ENCODE measurements at regions not wholly inside any gene's neighbourhood (a gene's known extent, or its start where the extent isn't known, plus 50 kb on each side); places are given as distances from the start of the nearest gene placed in this dataset.

DNA sequence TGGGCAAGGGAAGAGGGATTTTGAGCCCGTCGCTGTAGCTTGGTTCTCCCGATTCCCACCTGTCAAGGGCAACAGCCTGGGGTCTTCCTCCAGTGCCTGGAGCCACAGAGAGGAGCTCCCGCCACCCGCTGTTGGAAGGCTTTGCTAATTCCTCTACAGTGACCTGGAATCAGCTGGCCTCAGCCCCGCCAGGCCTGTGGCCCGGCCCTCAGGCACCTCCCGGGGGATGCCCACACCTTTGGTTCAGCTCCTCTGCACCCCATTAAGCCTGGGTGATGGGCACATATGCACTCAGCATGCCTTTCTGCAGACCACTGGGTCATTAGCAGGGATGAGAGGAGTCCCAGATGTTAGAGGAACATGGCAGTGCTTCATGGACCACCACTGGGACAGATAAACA is 121.4 kb upstream of the MKI67 start:
- H3K27ac ChIP-seq, result no peak overlapping the region
- H3K4me3 ChIP-seq, result no peak overlapping the region
- H3K36me3 ChIP-seq, result no peaks in the 10 kb centered on the region
- TF ChIP-seq, protein P1, sequence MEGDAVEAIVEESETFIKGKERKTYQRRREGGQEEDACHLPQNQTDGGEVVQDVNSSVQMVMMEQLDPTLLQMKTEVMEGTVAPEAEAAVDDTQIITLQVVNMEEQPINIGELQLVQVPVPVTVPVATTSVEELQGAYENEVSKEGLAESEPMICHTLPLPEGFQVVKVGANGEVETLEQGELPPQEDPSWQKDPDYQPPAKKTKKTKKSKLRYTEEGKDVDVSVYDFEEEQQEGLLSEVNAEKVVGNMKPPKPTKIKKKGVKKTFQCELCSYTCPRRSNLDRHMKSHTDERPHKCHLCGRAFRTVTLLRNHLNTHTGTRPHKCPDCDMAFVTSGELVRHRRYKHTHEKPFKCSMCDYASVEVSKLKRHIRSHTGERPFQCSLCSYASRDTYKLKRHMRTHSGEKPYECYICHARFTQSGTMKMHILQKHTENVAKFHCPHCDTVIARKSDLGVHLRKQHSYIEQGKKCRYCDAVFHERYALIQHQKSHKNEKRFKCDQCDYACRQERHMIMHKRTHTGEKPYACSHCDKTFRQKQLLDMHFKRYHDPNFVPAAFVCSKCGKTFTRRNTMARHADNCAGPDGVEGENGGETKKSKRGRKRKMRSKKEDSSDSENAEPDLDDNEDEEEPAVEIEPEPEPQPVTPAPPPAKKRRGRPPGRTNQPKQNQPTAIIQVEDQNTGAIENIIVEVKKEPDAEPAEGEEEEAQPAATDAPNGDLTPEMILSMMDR (IDR thresholded peaks at IDR 0.05), result no peak
- no peak for TF ChIP-seq POLR2A (IDR thresholded peaks at IDR 0.05)
- 61 to 100% methylated on average over 2 to 3 of the region's 8 CpGs for WGBS, 2 donors
- intact Hi-C loops (cut with DNase I), result no loop called here
- no peaks in the 10 kb centered on the region for H3K9me3 ChIP-seq
- peaks cover 0 to 6% (median 0%) of the 10 kb centered on the region in 4 donors for H3K27me3 ChIP-seq
- no peaks in the 10 kb centered on the region for H3K4me1 ChIP-seq
- DNase-seq, result no peak

DNA sequence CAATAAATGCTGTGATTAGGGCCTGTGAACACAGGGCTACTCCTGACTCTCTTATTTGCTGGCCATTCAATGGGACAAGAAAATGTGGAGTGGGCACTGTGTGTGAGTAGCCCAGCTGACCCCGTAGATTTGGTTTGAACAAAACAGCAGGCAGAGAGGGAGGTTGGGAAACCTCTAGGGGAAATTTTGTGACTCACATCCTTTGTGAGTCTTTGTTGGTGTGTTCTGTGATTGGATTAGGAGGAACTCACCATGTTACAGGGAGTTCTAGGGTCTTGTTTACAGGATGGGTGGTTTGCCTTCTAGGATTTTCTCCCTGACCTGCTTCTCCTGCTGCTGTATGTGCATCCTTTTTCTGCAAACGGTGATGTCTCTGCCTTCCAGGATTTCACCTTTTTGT is 128.3 kb upstream of the MKI67 start:
- DNase-seq, result no peak
- Histone ChIP-seq H3K36me3 (no peaks in the 10 kb centered on the region), H3K4me3 (no peak overlapping the region), H3K9me3 (no peaks in the 10 kb centered on the region), H3K27ac (no peak overlapping the region), H3K4me1 (no peaks in the 10 kb centered on the region), H3K27me3 (peaks cover 0 to 22% (median 0%) of the 10 kb centered on the region in 4 donors)
- intact Hi-C loops (cut with DNase I), result no loop called here
- WGBS, 2 donors, result 49 to 54% methylated on average over 2 of the region's 2 CpGs
- TF ChIP-seq, protein P1 (IDR thresholded peaks at IDR 0.05), result no peak
- no peak for TF ChIP-seq POLR2A (IDR thresholded peaks at IDR 0.05)

- intact Hi-C loops (cut with DNase I), result no loop called here
- WGBS, 2 donors, result 81% methylated on average over 2 of the region's 2 CpGs
These were observed 131.2 kb upstream of the MKI67 start for GRCh38 chr10:128257428-128257827.

DNA sequence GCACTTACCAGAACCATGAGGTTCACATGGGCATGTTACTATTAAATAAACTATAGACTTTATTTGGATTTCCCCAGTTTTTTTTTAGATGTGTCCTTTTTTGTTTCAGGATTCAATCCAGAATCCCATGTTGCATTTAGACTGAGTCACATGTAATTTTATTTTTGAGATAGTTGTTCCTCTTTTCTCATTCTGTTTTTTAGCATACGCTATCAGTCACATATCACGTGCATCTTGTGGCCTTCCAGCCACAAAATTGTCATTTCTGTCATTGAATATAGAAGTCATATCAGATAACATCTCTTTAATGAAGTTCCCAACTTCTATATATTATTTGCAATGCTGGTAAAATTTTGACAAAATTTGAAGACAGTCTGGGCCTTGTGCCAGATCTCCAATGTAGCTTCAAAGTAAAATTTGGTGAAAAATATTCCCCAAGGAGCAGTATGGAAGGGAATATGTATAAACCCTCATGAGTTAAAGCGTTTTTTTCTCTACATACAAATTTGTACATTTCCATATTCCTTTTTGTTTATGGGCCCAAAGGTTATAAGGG is 132.3 kb upstream of the MKI67 start:
- Histone ChIP-seq H3K36me3 (no peaks in the 10 kb centered on the region), H3K27ac (no peak overlapping the region), H3K9me3 (no peaks in the 10 kb centered on the region), H3K4me3 (no peak overlapping the region), H3K4me1 (no peaks in the 10 kb centered on the region), H3K27me3 (peaks cover 0 to 37% (median 0%) of the 10 kb centered on the region in 4 donors)
- intact Hi-C loops (cut with DNase I), result no loop called here
- TF ChIP-seq POLR2A (IDR thresholded peaks at IDR 0.05), result no peak
- TF ChIP-seq, protein P1 (IDR thresholded peaks at IDR 0.05), result no peak
- WGBS, 2 donors, result 55 to 64% methylated on average over 3 of the region's 3 CpGs
- no peak for DNase-seq

More at GRCh38 chr10:128257428-128257827, 131.2 kb upstream of the MKI67 start:
- Histone ChIP-seq H3K4me1 (no peaks in the 10 kb centered on the region), H3K27ac (no peak overlapping the region), H3K4me3 (no peak overlapping the region), H3K27me3 (peaks cover 0 to 26% (median 0%) of the 10 kb centered on the region in 4 donors), H3K36me3 (no peaks in the 10 kb centered on the region), H3K9me3 (no peaks in the 10 kb centered on the region)
- no peak for DNase-seq
- TF ChIP-seq POLR2A (IDR thresholded peaks at IDR 0.05), result no peak
- TF ChIP-seq, protein P1 (IDR thresholded peaks at IDR 0.05), result no peak

- Histone ChIP-seq H3K4me3 (no peak overlapping the region), H3K9me3 (no peaks in the 10 kb centered on the region), H3K4me1 (no peaks in the 10 kb centered on the region), H3K36me3 (no peaks in the 10 kb centered on the region), H3K27me3 (peaks cover 0 to 73% (median 2%) of the 10 kb centered on the region in 4 donors), H3K27ac (no peak overlapping the region)
- TF ChIP-seq POLR2A (IDR thresholded peaks at IDR 0.05), result no peak
- TF ChIP-seq, protein P1 (IDR thresholded peaks at IDR 0.05), result peak in 5 of 6 experiments; percentile 13 to 54 (median 41)
- no peak for DNase-seq
- intact Hi-C loops (cut with DNase I), result no loop called here
- WGBS, 2 donors, result 26 to 28% methylated on average over 13 of the region's 13 CpGs
These were observed 137.9 kb upstream of the MKI67 start for GRCh38 chr10:128263891-128264688.
